GM12872 (cell line): ENCODE measurements at regions not wholly inside any gene's neighbourhood (a gene's known extent, or its start where the extent isn't known, plus 50 kb on each side); places are given as distances from the start of the nearest gene placed in this dataset.

Source experiments
- CTCF ChIP-seq: IDR thresholded peaks from 3 replicates; pipeline ENCODE4 v1.5.1; 2011; ENCODE audit warnings: low read depth, mild to moderate bottlenecking, low read length, moderate library complexity; ENCODE audit not compliant: insufficient read depth

GRCh38 chr2:139992078-139992477 is 1211.9 kb upstream of the NXPH2 start:
- TF ChIP-seq CTCF = no peak

- no peak for TF ChIP-seq CTCF
Observed at GRCh38 chr2:139990646-139991335, 1210.6 kb upstream of the NXPH2 start.

- TF ChIP-seq CTCF = no peak
Observed at GRCh38 chr2:139969323-139969722, 1189.1 kb upstream of the NXPH2 start.

GRCh38 chr2:139968588-139968987 is 1188.4 kb upstream of the NXPH2 start:
- TF ChIP-seq CTCF = no peak

- TF ChIP-seq CTCF = no peak
Observed at GRCh38 chr2:139967665-139968064, 1187.5 kb upstream of the NXPH2 start.

GRCh38 chr2:139964721-139965440 is 1184.7 kb upstream of the NXPH2 start:
- no peak for TF ChIP-seq CTCF

GRCh38 chr2:139963863-139964355 is 1183.7 kb upstream of the NXPH2 start:
- TF ChIP-seq CTCF = no peak
